CD4-positive, alpha-beta T cell treated with Interleukin-17A for 1 hour (primary cell): ENCODE measurements at regions not wholly inside any gene's neighbourhood (a gene's known extent, or its start where the extent isn't known, plus 50 kb on each side); places are given as distances from the start of the nearest gene placed in this dataset.
"Not testable (repeated sequence)": the region's sequence is repeated elsewhere in the genome, so short reads cannot be mapped to it uniquely, and the experiment has no call there.

Experiments used
- DNase-seq: peaks from one replicate; pipeline ENCODE4 v3.0.0-alpha.2; 2020

DNA sequence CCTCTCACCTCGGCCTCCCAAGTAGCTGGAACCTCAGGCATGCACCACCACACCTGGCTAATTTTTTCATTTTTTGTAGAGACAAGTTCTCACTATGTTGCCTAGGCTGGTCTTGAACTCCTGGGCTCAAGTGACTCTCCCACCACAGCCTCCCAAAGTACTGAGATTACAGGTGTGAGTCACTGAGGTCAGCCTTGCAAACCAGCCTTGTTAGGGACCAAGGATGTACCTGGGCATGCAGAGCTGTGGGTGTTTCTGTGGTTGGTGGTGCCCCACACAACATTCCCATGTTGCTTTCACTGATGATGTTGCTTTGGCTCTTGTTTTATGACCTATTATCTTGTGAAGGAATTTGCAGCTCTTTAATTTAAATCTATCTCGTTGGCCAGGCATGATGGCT lies 54.8 kb downstream of the OTUD1 start:
- DNase-seq, result no peak

DNA sequence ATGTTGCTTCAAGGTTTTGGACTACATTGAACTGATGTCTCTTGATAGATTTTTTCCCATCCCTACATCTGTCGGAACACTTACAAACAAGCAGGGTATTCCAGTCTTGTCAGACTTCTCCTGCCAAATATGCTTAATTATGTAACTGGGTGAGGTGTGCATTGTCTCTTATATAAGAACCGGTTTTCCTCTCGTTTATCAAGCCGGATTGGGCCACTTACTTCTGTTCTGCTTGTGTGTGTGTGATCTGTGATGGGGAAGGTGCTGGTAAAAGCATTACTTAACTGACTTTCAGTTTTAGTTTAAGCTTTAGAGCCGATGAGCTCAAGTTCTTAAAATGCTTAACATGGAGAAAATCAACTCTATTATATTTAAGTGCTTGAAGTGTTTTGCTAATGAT lies 57.9 kb downstream of the OTUD1 start:
- no peak for DNase-seq

- DNase-seq, result no peak
These were observed 60.7 kb downstream of the OTUD1 start for GRCh38 chr10:23499372-23500132.

GRCh38 chr10:23505797-23506465 lies 67.1 kb downstream of the OTUD1 start:
- no peak for DNase-seq

DNA sequence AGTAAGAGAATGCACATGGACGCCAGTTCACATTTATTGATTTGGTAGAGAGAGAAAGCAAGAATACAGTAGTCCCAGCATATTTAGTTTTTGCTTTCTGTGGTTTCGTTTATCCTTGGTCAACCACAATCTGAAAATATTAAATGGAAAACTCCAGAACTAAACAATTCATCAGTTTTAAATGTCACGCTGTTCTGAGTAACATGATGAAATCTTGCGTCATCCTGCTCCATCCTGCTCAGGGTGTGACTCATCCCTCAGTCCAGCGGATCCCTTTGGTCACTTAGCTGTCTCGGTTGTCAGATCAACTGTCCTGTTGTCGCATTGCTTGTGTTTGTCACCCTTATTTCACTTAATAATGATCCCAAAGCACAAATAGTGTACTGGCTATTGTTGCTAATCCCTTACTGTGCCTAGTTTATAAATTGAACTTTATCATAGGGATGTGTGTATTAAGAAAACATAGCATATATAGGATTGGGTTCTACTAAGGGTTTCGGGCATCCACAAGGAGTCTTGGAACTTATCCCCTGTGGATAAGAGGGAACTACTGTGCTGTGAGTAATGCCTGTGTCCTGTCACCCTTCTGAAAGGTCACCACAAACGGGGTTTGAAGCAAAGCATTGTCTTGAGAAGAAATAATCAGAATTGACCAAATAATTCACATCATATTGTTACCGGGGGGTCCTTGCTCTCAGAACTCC lies 73.6 kb downstream of the OTUD1 start:
- DNase-seq, result no peak

- DNase-seq, result not testable (repeated sequence)
These were observed 74.7 kb downstream of the OTUD1 start for GRCh38 chr10:23513621-23514020.

DNA sequence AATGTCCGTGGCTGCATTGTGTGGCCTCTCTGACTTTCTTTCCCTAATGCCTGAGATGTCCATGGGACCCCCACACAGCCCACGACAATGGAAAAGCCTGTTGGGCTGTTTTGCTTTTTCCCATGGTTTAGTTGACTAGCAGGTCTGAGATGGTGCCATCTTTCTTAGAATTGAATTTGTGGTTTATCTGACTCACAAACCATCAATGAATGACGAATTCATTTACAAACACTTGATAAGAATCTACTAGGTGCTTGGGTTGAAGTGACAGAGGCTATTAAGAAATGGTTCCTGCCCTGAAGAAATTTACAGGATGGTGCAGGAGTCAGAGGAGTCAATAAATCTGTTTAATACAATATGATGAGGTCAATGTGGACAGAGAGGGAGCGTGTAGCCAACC lies 75.4 kb downstream of the OTUD1 start:
- DNase-seq, result no peak

GRCh38 chr10:23516530-23516929 lies 77.7 kb downstream of the OTUD1 start:
- DNase-seq, result no peak

GRCh38 chr10:23517155-23517554 lies 78.3 kb downstream of the OTUD1 start:
- no peak for DNase-seq

- no peak for DNase-seq
These were observed 82.9 kb downstream of the OTUD1 start for GRCh38 chr10:23521735-23522134.

GRCh38 chr10:23522345-23522744 lies 83.5 kb downstream of the OTUD1 start:
- DNase-seq, result no peak

DNA sequence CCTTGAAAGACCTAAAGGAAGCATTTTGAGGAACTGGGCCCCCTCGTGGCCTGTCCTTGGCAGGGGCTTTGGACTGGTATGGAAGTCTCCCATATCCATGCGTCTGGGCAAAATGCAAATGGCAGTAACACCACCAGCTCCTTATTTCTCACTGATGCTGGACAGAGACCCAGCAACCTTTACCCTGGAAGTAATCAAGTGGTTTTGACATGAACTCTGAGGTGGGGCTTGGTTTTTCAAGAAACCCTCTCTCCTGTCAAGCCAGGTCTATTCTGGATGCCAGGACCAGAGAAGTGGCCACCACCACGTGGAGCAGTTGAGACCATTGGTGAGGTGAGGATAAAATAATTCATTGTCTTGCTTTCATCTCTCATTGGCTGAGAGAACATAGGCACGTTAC lies 84.4 kb downstream of the OTUD1 start:
- no peak for DNase-seq

- peak; percentile 25 for DNase-seq
These were observed 86.5 kb downstream of the OTUD1 start for GRCh38 chr10:23525406-23525805.

DNA sequence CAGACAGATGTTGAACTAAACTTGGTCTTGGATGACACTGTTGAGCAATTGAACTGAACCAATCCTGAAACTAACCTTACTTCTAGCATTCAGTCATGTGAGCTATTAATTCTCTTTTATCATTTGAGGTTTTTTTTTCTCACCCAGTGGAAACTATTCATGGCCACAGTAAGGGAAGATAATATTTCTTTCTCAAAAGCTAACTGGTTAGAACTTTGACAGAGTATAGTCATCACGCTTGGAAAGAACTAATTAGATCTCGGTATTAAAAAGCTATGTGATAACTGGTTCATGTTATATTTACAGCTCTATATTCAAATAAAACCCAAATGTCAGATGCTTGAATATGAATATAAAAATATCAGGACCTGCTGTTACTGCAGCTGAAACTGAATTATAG lies 89.5 kb downstream of the OTUD1 start:
- DNase-seq, result no peak

DNA sequence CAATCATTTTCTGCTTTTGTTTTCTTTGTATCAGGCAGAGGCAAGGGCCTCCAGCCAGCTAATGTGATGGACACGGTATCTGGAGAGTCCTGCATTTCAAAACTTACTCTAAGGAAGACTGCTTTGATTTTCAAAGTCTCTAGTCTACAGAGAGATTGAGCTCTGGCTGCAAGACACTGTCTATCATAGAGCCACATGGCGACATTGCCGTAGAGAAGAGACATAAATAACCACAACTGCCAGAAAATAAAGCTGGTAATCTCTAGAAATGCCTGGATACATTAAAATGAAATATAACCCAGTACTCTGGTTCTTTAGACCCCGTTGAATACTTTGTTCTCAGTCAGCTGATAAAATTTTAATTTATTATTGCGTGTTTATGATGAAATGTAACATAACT lies 90.8 kb downstream of the OTUD1 start:
- no peak for DNase-seq

DNA sequence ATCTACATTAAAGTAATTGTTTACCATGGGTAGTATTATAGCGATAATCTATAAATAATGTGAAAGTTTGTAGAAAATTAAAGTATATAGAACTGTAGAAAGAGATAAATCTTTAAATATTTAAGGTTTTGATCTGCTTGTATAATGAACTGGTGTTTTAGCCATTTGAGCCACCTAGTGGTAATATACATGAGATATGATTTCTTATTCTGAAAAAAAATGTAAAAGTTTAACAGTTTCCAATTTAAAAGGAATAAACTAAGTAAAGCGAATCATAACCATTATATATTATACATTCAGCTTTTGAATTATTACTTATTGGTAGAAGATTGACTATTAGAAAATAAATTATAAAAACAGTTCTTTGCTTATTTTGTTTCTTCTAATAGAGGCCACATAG lies 91.2 kb downstream of the OTUD1 start:
- DNase-seq, result no peak

GRCh38 chr10:23533212-23533611 lies 94.3 kb downstream of the OTUD1 start:
- DNase-seq, result no peak

- DNase-seq, result no peak
These were observed 95.5 kb downstream of the OTUD1 start for GRCh38 chr10:23534326-23534725.

GRCh38 chr10:23534761-23535160 lies 95.9 kb downstream of the OTUD1 start:
- no peak for DNase-seq

DNA sequence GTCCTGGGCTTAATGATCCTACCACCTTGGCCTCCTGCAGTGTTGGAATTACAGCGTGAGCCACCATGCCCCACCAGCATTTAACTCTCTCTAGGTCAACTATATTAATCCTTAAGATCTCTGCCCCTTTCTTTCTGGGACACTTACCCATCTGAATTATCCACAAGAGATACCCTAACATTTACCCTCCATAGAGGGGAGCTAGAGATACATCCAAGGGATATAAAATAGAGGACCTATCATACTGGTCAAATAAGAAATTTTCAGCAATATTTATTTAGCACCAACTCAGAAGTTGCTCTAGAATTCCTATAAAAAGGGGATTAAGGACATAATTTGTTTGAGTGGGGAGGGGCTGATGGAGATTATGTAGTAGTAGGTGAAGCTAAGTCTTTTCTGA lies 96.5 kb downstream of the OTUD1 start:
- DNase-seq, result no peak

- DNase-seq, result no peak
These were observed 100.1 kb downstream of the OTUD1 start for GRCh38 chr10:23538968-23539367.

DNA sequence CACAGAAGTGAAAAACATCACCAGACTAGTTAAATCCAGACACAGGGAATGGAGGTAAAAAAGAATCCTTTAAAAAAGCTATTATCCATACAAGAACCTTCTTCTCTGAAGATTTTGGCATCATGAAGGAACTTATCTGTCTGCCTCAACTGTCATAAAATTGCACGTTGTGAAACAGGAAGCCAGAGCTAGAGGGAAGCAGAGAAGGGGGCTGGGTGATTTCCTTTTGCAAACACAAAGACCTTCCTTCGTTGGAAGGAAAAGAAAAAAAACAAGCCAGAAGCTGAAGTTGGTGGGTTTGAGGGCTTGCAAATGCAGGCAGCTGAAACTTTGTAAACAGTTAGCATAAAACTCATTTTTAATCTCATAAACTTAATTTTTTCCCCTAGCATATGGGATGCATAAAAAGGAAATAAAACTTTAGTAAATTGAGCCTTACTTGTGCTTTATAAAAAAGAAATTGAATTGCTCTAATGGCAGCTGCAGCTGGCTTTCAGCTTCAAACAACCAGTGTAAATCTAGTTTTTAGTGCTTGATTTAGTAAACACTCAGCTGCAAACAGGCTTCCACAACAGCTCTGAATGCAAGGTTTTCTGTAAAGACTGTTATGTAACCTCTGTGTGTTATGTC lies 101.6 kb downstream of the OTUD1 start:
- DNase-seq, result no peak

DNA sequence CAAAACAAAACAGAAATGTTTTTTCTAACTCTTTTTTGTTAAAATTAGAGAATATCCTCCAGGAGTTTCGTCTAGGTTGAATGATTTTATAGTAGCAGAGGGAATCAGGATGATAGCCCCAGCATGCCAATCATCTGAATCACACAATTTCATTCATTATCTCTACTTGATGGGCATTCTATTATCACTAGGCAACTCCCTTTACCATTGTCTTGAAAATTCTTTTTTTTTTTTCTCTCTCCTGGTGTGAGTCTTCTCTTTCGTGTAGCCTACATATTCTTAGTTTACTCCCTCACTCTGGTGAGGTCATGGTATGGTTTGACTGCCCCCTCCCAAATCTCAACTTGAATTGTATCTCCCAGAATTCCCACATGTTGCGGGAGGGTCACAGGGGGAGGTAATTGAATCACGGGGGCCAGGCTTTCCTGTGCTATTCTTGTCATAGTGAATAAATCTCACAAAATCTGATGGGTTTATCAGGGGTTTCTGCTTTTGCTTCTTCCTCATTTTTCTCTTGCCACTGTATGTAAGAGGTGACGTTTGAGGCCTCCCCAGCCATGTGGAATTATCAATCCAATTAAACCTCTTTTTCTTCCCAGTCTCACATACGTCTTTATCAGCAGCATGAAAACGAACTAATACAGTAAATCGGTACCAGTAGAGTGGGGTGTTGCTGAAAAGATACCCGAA lies 105.0 kb downstream of the OTUD1 start:
- DNase-seq, result no peak
